ENCODE measurements at regions not wholly inside any gene's neighbourhood (a gene's known extent, or its start where the extent isn't known, plus 50 kb on each side); places are given as distances from the start of the nearest gene placed in this dataset.

DNA sequence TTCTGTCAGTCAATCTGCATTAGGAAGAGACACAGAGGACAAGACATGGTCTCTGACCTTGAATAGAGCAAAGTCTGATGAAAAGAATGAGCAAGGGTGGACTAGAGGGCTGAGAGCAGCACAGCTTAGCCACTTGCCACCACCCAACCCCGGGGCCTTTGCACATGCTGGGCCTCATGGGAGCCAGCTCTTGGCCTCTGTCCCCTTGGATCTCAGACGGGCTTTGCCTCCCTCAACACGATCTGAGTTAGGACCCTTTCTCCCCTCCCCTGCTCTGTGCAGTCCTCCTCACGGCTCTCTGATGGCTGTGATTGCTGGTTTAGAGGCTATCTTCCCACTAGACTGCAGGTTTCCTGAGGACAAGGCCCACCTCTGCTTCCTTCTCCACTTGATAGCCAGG lies 131.6 kb upstream of the B3GAT1 start:
- TF ChIP-seq, protein P1, sequence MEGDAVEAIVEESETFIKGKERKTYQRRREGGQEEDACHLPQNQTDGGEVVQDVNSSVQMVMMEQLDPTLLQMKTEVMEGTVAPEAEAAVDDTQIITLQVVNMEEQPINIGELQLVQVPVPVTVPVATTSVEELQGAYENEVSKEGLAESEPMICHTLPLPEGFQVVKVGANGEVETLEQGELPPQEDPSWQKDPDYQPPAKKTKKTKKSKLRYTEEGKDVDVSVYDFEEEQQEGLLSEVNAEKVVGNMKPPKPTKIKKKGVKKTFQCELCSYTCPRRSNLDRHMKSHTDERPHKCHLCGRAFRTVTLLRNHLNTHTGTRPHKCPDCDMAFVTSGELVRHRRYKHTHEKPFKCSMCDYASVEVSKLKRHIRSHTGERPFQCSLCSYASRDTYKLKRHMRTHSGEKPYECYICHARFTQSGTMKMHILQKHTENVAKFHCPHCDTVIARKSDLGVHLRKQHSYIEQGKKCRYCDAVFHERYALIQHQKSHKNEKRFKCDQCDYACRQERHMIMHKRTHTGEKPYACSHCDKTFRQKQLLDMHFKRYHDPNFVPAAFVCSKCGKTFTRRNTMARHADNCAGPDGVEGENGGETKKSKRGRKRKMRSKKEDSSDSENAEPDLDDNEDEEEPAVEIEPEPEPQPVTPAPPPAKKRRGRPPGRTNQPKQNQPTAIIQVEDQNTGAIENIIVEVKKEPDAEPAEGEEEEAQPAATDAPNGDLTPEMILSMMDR (IDR thresholded peaks at IDR 0.05) = no peak
- no peak for TF ChIP-seq EZH2phosphoT487 (IDR thresholded peaks at IDR 0.05)
